Mesenchymal stem cell (in vitro differentiated cells and primary cell): ENCODE measurements at regions not wholly inside any gene's neighbourhood (a gene's known extent, or its start where the extent isn't known, plus 50 kb on each side); places are given as distances from the start of the nearest gene placed in this dataset.
A peak's percentile ranks its signal among the peaks of the same experiment; 100 is the strongest.

ENCODE experiments used
- DNase-seq: peaks from one replicate; pipeline ENCODE4 v3.0.0-alpha.2; 2013
- H2AFZ ChIP-seq: one replicate; pipeline ENCODE4 v1.6.1; 2013; ENCODE audit warnings: low read depth, mild to moderate bottlenecking, control low read depth, inconsistent platforms, low read length, moderate library complexity
- H2AK5ac ChIP-seq: 2 replicates; pipeline ENCODE4 v1.6.1; 2013; ENCODE audit warnings: low read length, moderate library complexity, mild to moderate bottlenecking, inconsistent platforms; ENCODE audit not compliant: severe bottlenecking
- H2BK120ac ChIP-seq: one replicate; pipeline ENCODE4 v1.6.1; 2013; ENCODE audit warnings: low read depth, mild to moderate bottlenecking, inconsistent platforms, low read length, moderate library complexity
- H2BK12ac ChIP-seq, 2 experiments: one replicate each; pipeline ENCODE4 v1.6.1; 2013; ENCODE audit warnings: inconsistent platforms in 2 of 2, low read length in 2 of 2, mild to moderate bottlenecking in 2 of 2, moderate library complexity in 2 of 2, control low read depth in 1 of 2
- H2BK15ac ChIP-seq: one replicate; pipeline ENCODE4 v1.6.1; 2013; ENCODE audit warnings: mild to moderate bottlenecking, low read depth, inconsistent platforms; ENCODE audit not compliant: poor library complexity, severe bottlenecking
- H2BK5ac ChIP-seq: 2 replicates; pipeline ENCODE4 v1.6.1; 2013; ENCODE audit warnings: low read depth, mild to moderate bottlenecking, low read length, control low read depth, inconsistent platforms; ENCODE audit not compliant: poor library complexity, severe bottlenecking
- H3K14ac ChIP-seq, 2 experiments: one replicate each; pipeline ENCODE4 v1.6.1; 2013; ENCODE audit warnings: inconsistent platforms in 2 of 2, low read length in 2 of 2, control low read depth in 1 of 2, mild to moderate bottlenecking in 1 of 2, moderate library complexity in 1 of 2
- H3K18ac ChIP-seq, 2 experiments: one replicate each; pipeline ENCODE4 v1.6.1; 2013; ENCODE audit warnings: inconsistent platforms in 2 of 2, low read length in 2 of 2, control low read depth in 1 of 2, low read depth in 1 of 2, mild to moderate bottlenecking in 1 of 2
- H3K23ac ChIP-seq, 2 experiments: one replicate each; pipeline ENCODE4 v1.6.1; 2013; ENCODE audit warnings: inconsistent platforms in 2 of 2, low read length in 2 of 2, mild to moderate bottlenecking in 2 of 2, moderate library complexity in 2 of 2, control low read depth in 1 of 2
- H3K27ac ChIP-seq: 2 replicates; pipeline ENCODE4 v1.5.1; 2013; ENCODE audit warnings: mild to moderate bottlenecking, moderate library complexity, low read length, control low read depth, inconsistent platforms; ENCODE audit not compliant: poor library complexity, severe bottlenecking
- H3K27me3 ChIP-seq, 2 experiments: 2 replicates each; pipeline versions ENCODE4 v1.6.1 to v1.7.0; 2013; ENCODE audit warnings: low read length in 2 of 2, mild to moderate bottlenecking in 2 of 2, moderate library complexity in 2 of 2, control low read depth in 1 of 2, inconsistent platforms in 1 of 2; ENCODE audit not compliant: control insufficient read depth in 1 of 2, insufficient read depth in 1 of 2
- H3K36me3 ChIP-seq, 2 experiments: 2 replicates each; pipeline versions ENCODE4 v1.6.1 to v1.7.0; 2013; ENCODE audit warnings: low read length in 2 of 2, control low read depth in 1 of 2, inconsistent platforms in 1 of 2, low read depth in 1 of 2, mild to moderate bottlenecking in 1 of 2; ENCODE audit not compliant: insufficient read depth in 2 of 2, control insufficient read depth in 1 of 2
- H3K4ac ChIP-seq, 2 experiments: one replicate each; pipeline ENCODE4 v1.6.1; 2013; ENCODE audit warnings: inconsistent platforms in 2 of 2, low read length in 2 of 2, mild to moderate bottlenecking in 2 of 2, moderate library complexity in 2 of 2, control low read depth in 1 of 2, low read depth in 1 of 2
- H3K4me1 ChIP-seq: 2 replicates; pipeline ENCODE4 v1.6.1; 2013; ENCODE audit warnings: low read depth, low read length, control low read depth; ENCODE audit not compliant: control insufficient read depth, insufficient read depth
- H3K4me2 ChIP-seq: 2 replicates; pipeline ENCODE4 v1.6.1; 2013; ENCODE audit warnings: low read length, mild to moderate bottlenecking, inconsistent platforms; ENCODE audit not compliant: poor library complexity, severe bottlenecking
- H3K4me3 ChIP-seq, 2 experiments: 2 replicates each; pipeline versions ENCODE4 v1.5.1 to v1.7.0; 2013; ENCODE audit warnings: low read length in 2 of 2, mild to moderate bottlenecking in 2 of 2, control low read depth in 1 of 2, low read depth in 1 of 2; ENCODE audit not compliant: insufficient read depth in 1 of 2
- H3K79me1 ChIP-seq: replicated peaks from 2 replicates; pipeline ENCODE4 v1.6.1; 2013; ENCODE audit warnings: mild to moderate bottlenecking, control low read depth, low read length, inconsistent platforms; ENCODE audit not compliant: poor library complexity, severe bottlenecking
- H3K9ac ChIP-seq: 2 replicates; pipeline ENCODE4 v1.7.0; 2013; ENCODE audit warnings: mild to moderate bottlenecking, low read length, moderate library complexity
- H3K9me3 ChIP-seq: 2 replicates; pipeline ENCODE4 v1.7.0; 2013; ENCODE audit warnings: mild to moderate bottlenecking, low read length; ENCODE audit not compliant: control insufficient read depth
- H4K8ac ChIP-seq: one replicate; pipeline ENCODE4 v1.6.1; 2013; ENCODE audit warnings: inconsistent platforms, mild to moderate bottlenecking, low read length, moderate library complexity
- H4K91ac ChIP-seq: one replicate; pipeline ENCODE4 v1.6.1; 2013; ENCODE audit warnings: mild to moderate bottlenecking, low read length, inconsistent platforms
- WGBS: methylation state at CpG from one replicate; pipeline ENCODE4 v1.1.7; 2013; ENCODE audit warnings: mixed read lengths; 5-methylcytosine and 5-hydroxymethylcytosine counted together

DNA sequence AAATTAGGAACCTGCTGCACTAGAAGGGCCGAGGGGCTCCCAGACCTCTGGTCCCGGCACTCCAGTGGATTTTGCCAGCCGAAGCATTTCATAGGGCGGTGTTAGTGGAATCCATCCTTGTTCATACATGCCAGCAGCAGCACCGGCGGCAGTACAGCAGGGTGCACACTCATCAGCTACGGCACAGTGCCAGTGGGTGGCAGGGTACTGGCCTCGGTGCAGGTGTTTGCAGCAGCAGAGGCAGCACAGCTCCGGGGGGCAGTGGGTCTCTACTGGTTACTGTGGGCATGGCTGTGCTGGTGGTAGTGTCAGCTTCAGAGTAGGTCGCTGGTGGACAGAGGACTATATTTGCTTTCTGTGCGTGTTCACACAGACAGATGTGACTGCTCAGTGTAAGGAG lies 985.7 kb downstream of the CDH8 start:
- Histone ChIP-seq H2BK12ac (no peak overlapping the region), H3K9me3 (no peaks in the 10 kb centered on the region), H2BK5ac (no peak overlapping the region), H3K4ac (no peak overlapping the region), H3K36me3 (no peaks in the 10 kb centered on the region), H4K8ac (no peak overlapping the region), H3K9ac (no peak overlapping the region), H3K4me1 (no peaks in the 10 kb centered on the region), H3K18ac (no peak overlapping the region), H3K27me3 (no peaks in the 10 kb centered on the region), H2AK5ac (no peak overlapping the region), H3K4me2 (no peak overlapping the region), H3K27ac (no peak overlapping the region), H4K91ac (no peak overlapping the region), H3K79me1 (no peaks in the 10 kb centered on the region), H3K23ac (no peak overlapping the region), H3K4me3 (peak overlapping the region in 1 of 2 experiments; percentile 26), H2BK120ac (no peak overlapping the region), H2AFZ (no peak overlapping the region), H3K14ac (no peak overlapping the region), H2BK15ac (no peak overlapping the region)
- no peak for DNase-seq
- WGBS: 78% methylated on average over 11 of the region's 11 CpGs

DNA sequence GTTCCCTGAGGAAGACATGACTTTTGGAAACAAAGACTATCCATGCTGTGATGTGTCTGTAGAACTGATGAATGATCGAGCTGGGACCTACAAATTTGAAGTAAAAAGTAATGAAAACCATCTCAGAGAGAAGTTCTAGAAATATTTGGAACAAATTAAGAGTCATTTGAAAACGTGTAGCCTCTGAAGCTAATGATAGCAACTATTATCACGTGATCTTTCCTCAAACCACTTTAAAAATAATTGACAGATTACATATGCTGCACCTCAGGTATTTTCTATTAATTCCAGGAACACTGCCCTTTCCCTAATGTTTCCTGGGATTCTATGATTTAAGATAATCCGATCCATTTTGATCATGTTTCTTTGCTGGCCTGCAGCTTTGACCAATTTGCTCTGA lies 990.3 kb downstream of the CDH8 start:
- Histone ChIP-seq H3K18ac (no peak overlapping the region), H3K23ac (no peak overlapping the region), H3K4me2 (no peak overlapping the region), H2BK5ac (no peak overlapping the region), H2BK15ac (no peak overlapping the region), H4K91ac (no peak overlapping the region), H3K79me1 (no peaks in the 10 kb centered on the region), H4K8ac (no peak overlapping the region), H3K14ac (no peak overlapping the region), H3K4ac (no peak overlapping the region), H3K4me3 (no peak overlapping the region), H3K4me1 (no peaks in the 10 kb centered on the region), H3K27me3 (no peaks in the 10 kb centered on the region), H2BK12ac (no peak overlapping the region), H2AK5ac (no peak overlapping the region), H2BK120ac (no peak overlapping the region), H2AFZ (no peak overlapping the region), H3K27ac (no peak overlapping the region), H3K9me3 (no peaks in the 10 kb centered on the region), H3K36me3 (no peaks in the 10 kb centered on the region), H3K9ac (no peak overlapping the region)
- DNase-seq: no peak
- WGBS: 39% methylated on average over 3 of the region's 4 CpGs

DNA sequence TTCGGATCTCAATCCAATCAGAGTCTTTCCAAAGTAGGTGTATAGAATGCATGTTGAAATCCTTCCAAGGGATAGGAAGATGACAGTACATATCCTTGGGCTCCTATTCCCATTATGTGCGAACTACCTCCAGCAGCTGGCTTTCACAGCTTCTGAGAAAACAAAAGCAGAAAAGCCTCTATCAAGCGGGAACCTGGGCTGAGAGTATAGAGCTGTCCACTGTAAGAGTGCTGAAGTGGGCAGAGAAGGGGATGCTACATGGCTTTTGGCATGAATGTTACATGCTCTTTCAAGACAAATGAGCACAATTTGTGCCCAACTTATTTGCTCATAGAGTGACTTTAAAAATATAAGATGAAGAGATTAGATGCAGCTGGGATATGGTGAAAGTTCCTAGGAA lies 993.5 kb downstream of the CDH8 start:
- Histone ChIP-seq H3K14ac (no peak overlapping the region), H3K4me3 (no peak overlapping the region), H2BK15ac (no peak overlapping the region), H3K4ac (no peak overlapping the region), H2AFZ (no peak overlapping the region), H3K9ac (no peak overlapping the region), H3K23ac (no peak overlapping the region), H4K91ac (no peak overlapping the region), H3K9me3 (no peaks in the 10 kb centered on the region), H3K36me3 (no peaks in the 10 kb centered on the region), H2AK5ac (no peak overlapping the region), H4K8ac (no peak overlapping the region), H3K4me1 (no peaks in the 10 kb centered on the region), H3K4me2 (no peak overlapping the region), H3K18ac (no peak overlapping the region), H2BK120ac (no peak overlapping the region), H2BK12ac (no peak overlapping the region), H3K27me3 (no peaks in the 10 kb centered on the region), H3K79me1 (no peaks in the 10 kb centered on the region), H3K27ac (no peak overlapping the region), H2BK5ac (no peak overlapping the region)
- WGBS: 28% methylated on average over 2 of the region's 3 CpGs
- DNase-seq: no peak

DNA sequence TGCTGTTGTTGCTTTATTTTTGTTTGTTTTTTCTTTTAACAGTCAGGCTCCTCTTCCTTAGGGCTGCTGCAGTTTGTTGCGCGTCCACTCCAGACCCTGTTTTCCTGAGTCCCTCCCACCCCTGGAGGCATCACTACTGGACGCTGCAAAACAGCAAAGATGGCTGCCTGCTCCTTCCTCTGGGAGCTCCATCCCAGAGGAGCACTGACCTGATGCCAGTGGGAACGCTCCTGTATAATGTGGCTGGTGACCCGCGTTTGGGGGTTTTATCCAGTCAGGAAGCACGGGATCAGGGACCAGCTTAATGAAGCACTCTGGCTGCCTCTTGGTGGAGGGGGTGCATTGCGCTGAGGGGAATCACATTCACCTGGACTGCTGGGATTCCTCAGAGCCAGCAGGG lies 1005.6 kb downstream of the CDH8 start:
- no peaks in the 10 kb centered on the region for H3K36me3 ChIP-seq
- no peak overlapping the region for H2AK5ac ChIP-seq
- no peak overlapping the region for H3K9ac ChIP-seq
- H4K8ac ChIP-seq: no peak overlapping the region
- H3K4me3 ChIP-seq: no peak overlapping the region
- no peak for DNase-seq
- H3K27me3 ChIP-seq: no peaks in the 10 kb centered on the region
- no peak overlapping the region for H3K23ac ChIP-seq
- H3K4ac ChIP-seq: no peak overlapping the region
- WGBS: 88% methylated on average over 8 of the region's 8 CpGs
- H3K18ac ChIP-seq: no peak overlapping the region
- H2BK120ac ChIP-seq: no peak overlapping the region
- no peak overlapping the region for H3K14ac ChIP-seq
- H2AFZ ChIP-seq: no peak overlapping the region
- no peak overlapping the region for H2BK5ac ChIP-seq
- H3K9me3 ChIP-seq: no peaks in the 10 kb centered on the region
- H3K27ac ChIP-seq: no peak overlapping the region
- no peak overlapping the region for H2BK15ac ChIP-seq
- no peak overlapping the region for H4K91ac ChIP-seq
- no peak overlapping the region for H3K4me2 ChIP-seq
- no peaks in the 10 kb centered on the region for H3K79me1 ChIP-seq
- no peak overlapping the region for H2BK12ac ChIP-seq
- H3K4me1 ChIP-seq: no peaks in the 10 kb centered on the region
